GM21723 (cell line): ENCODE measurements at regions not wholly inside any gene's neighbourhood (a gene's known extent, or its start where the extent isn't known, plus 50 kb on each side); places are given as distances from the start of the nearest gene placed in this dataset.
"Not testable (repeated sequence)": the region's sequence is repeated elsewhere in the genome, so short reads cannot be mapped to it uniquely, and the experiment has no call there.

Source experiments
- ATAC-seq: cut with Tn5 transposase; IDR thresholded peaks from one replicate; pipeline ENCODE4 v1.9.1; 2021; ENCODE audit warnings: mild to moderate bottlenecking, moderate library complexity; ENCODE audit not compliant: unreplicated experiment

- ATAC-seq: no peak
Observed at GRCh38 chr11:49499117-49499516, 290.7 kb upstream of the FOLH1 start.

GRCh38 chr11:49505231-49505630 lies 296.8 kb upstream of the FOLH1 start:
- no peak for ATAC-seq

GRCh38 chr11:49526240-49526829 lies 317.9 kb upstream of the FOLH1 start:
- ATAC-seq: peak; percentile 94

GRCh38 chr11:49533204-49533603 lies 324.8 kb upstream of the FOLH1 start:
- no peak for ATAC-seq

GRCh38 chr11:49538927-49539326 lies 330.5 kb upstream of the FOLH1 start:
- ATAC-seq: not testable (repeated sequence)

- ATAC-seq: not testable (repeated sequence)
Observed at GRCh38 chr11:49558261-49558847, 350.0 kb upstream of the FOLH1 start.

GRCh38 chr11:49560593-49560992 lies 352.2 kb upstream of the FOLH1 start:
- not testable (repeated sequence) for ATAC-seq

GRCh38 chr11:49561240-49561880 lies 353.0 kb upstream of the FOLH1 start:
- ATAC-seq: not testable (repeated sequence)

- ATAC-seq: not testable (repeated sequence)
Observed at GRCh38 chr11:49562262-49562661, 353.9 kb upstream of the FOLH1 start.

GRCh38 chr11:49579492-49579891 lies 371.1 kb upstream of the FOLH1 start:
- ATAC-seq: not testable (repeated sequence)

- ATAC-seq: not testable (repeated sequence)
Observed at GRCh38 chr11:49585495-49585894, 366.7 kb upstream of the OR4C13 start.

GRCh38 chr11:49608892-49609291 lies 343.3 kb upstream of the OR4C13 start:
- ATAC-seq: not testable (repeated sequence)

GRCh38 chr11:49623872-49624271 lies 328.3 kb upstream of the OR4C13 start:
- ATAC-seq: not testable (repeated sequence)

GRCh38 chr11:49670705-49671104 lies 281.5 kb upstream of the OR4C13 start:
- ATAC-seq: not testable (repeated sequence)

- not testable (repeated sequence) for ATAC-seq
Observed at GRCh38 chr11:49702121-49702520, 250.1 kb upstream of the OR4C13 start.

- ATAC-seq: not testable (repeated sequence)
Observed at GRCh38 chr11:49750447-49750846, 201.7 kb upstream of the OR4C13 start.

- ATAC-seq: not testable (repeated sequence)
Observed at GRCh38 chr11:49750960-49751359, 201.2 kb upstream of the OR4C13 start.

GRCh38 chr11:49780791-49781190 lies 171.4 kb upstream of the OR4C13 start:
- not testable (repeated sequence) for ATAC-seq

GRCh38 chr11:49782000-49782399 lies 170.2 kb upstream of the OR4C13 start:
- not testable (repeated sequence) for ATAC-seq

- not testable (repeated sequence) for ATAC-seq
Observed at GRCh38 chr11:49783841-49784240, 168.3 kb upstream of the OR4C13 start.

GRCh38 chr11:49789787-49790186 lies 162.4 kb upstream of the OR4C13 start:
- ATAC-seq: not testable (repeated sequence)

- not testable (repeated sequence) for ATAC-seq
Observed at GRCh38 chr11:49798206-49798837, 153.9 kb upstream of the OR4C13 start.
